GM12874 (cell line): ENCODE measurements at regions not wholly inside any gene's neighbourhood (a gene's known extent, or its start where the extent isn't known, plus 50 kb on each side); places are given as distances from the start of the nearest gene placed in this dataset.

Experiments
- CTCF ChIP-seq: IDR thresholded peaks from 2 replicates; pipeline ENCODE4 v1.5.1; 2011; ENCODE audit warnings: low read depth, mild to moderate bottlenecking, control low read depth, low read length, moderate library complexity; ENCODE audit not compliant: insufficient read depth

GRCh38 chr5:74113196-74113540 is 487.2 kb downstream of the ARHGEF28 start:
- TF ChIP-seq CTCF = no peak

GRCh38 chr5:74112372-74113195 is 486.6 kb downstream of the ARHGEF28 start:
- no peak for TF ChIP-seq CTCF

GRCh38 chr5:74111764-74112163 is 485.8 kb downstream of the ARHGEF28 start:
- no peak for TF ChIP-seq CTCF

- no peak for TF ChIP-seq CTCF
Observed at GRCh38 chr5:74109344-74109743, 483.3 kb downstream of the ARHGEF28 start.

GRCh38 chr5:74107899-74108298 is 481.9 kb downstream of the ARHGEF28 start:
- no peak for TF ChIP-seq CTCF

- no peak for TF ChIP-seq CTCF
Observed at GRCh38 chr5:74105126-74105780, 479.3 kb downstream of the ARHGEF28 start.

- TF ChIP-seq CTCF = no peak
Observed at GRCh38 chr5:74103131-74104023, 477.4 kb downstream of the ARHGEF28 start.
